ENCODE measurements at regions not wholly inside any gene's neighbourhood (a gene's known extent, or its start where the extent isn't known, plus 50 kb on each side); places are given as distances from the start of the nearest gene placed in this dataset.
A peak's percentile ranks its signal among the peaks of the same experiment; 100 is the strongest.

GRCh38 chr17:13337864-13338371 is 263.8 kb downstream of the HS3ST3A1 start:
- H3K56ac ChIP-seq (replicated peaks; ENCODE audit: insufficient read length, low read depth, low read length), result no peak overlapping the region
- no peak overlapping the region for H2BK20ac ChIP-seq (ENCODE audit: low read length)
- TF ChIP-seq, protein P1, sequence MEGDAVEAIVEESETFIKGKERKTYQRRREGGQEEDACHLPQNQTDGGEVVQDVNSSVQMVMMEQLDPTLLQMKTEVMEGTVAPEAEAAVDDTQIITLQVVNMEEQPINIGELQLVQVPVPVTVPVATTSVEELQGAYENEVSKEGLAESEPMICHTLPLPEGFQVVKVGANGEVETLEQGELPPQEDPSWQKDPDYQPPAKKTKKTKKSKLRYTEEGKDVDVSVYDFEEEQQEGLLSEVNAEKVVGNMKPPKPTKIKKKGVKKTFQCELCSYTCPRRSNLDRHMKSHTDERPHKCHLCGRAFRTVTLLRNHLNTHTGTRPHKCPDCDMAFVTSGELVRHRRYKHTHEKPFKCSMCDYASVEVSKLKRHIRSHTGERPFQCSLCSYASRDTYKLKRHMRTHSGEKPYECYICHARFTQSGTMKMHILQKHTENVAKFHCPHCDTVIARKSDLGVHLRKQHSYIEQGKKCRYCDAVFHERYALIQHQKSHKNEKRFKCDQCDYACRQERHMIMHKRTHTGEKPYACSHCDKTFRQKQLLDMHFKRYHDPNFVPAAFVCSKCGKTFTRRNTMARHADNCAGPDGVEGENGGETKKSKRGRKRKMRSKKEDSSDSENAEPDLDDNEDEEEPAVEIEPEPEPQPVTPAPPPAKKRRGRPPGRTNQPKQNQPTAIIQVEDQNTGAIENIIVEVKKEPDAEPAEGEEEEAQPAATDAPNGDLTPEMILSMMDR (IDR thresholded peaks at IDR 0.05; ENCODE audit: control extremely low read depth in 1 of 3, insufficient read depth in 1 of 3, low read depth in 1 of 3, low read length in 3 of 3), result peak in 2 of 3 experiments; percentile 56 to 66; a peak in 3 of 4 replicates
- TF ChIP-seq JUND (IDR thresholded peaks at IDR 0.05; ENCODE audit: low read length) (no peak), SIN3A (conservative IDR thresholded peaks at IDR 0.05 in 1 of 2, IDR thresholded peaks at IDR 0.05 in 1 of 2; ENCODE audit: low read depth in 1 of 2, low read length in 2 of 2) (no peak), RAD21 (IDR thresholded peaks at IDR 0.05 in 1 of 2, conservative IDR thresholded peaks at IDR 0.05 in 1 of 2; ENCODE audit: low read depth in 2 of 2, low read length in 2 of 2) (peak; percentile 80 to 85), SAP30 (IDR thresholded peaks at IDR 0.05; ENCODE audit: insufficient read depth, insufficient replicate concordance, low read length) (no peak), RBBP5 (IDR thresholded peaks at IDR 0.05; ENCODE audit: borderline replicate concordance, low read depth, low read length) (no peak)
- no peaks in the 10 kb centered on the region for H3K79me1 ChIP-seq (ENCODE audit: low read depth, low read length)
- DNase-seq (ENCODE audit: low read depth in 1 of 2, low spot score in 2 of 2) (no peak), FAIRE-seq (peak; percentile 83)
- no peaks in the 10 kb centered on the region for H4K20me1 ChIP-seq (replicated peaks in 1 of 2; ENCODE audit: control insufficient read depth in 1 of 2, insufficient read depth in 2 of 2, low read length in 2 of 2)
- peaks cover 2% of the 10 kb centered on the region; the same call in 1 of the 2 replicates for H3K23me2 ChIP-seq (ENCODE audit: low read depth, low read length)
- H2BK120ac ChIP-seq (replicated peaks; ENCODE audit: low read depth, low read length), result no peak overlapping the region
- peaks cover 0 to 2% (median 0%) of the 10 kb centered on the region in 4 experiments; a peak in 2 of 7 replicates for H3K27me3 ChIP-seq (replicated peaks in 1 of 4; ENCODE audit: control insufficient read depth in 3 of 4, extremely low read depth in 1 of 4, insufficient read depth in 3 of 4, low read length in 3 of 4)
- no peaks in the 10 kb centered on the region for H3K79me2 ChIP-seq (ENCODE audit: control insufficient read depth in 1 of 2, insufficient read depth in 2 of 2, low read length in 2 of 2)
- CTCF ChIA-PET (ENCODE audit: partially characterized antibody), result interaction anchor here (0.6 to 1.7 kb wide), 13 partner anchors 8 to 1634 kb away, joined by 3 to 9 read pairs (median 4); no protein-coding TSS in a partner anchor
- H4K91ac ChIP-seq (replicated peaks; ENCODE audit: insufficient read length, low read length), result no peak overlapping the region
- peak overlapping the region in 1 of 4 experiments; percentile 44; a peak in 1 of 8 replicates for H3K4me3 ChIP-seq (ENCODE audit: extremely low read depth in 1 of 4, insufficient read depth in 2 of 4, low read depth in 3 of 4, low read length in 4 of 4)
- H4K8ac ChIP-seq (ENCODE audit: extremely low read depth, insufficient read depth, low read length), result no peak overlapping the region
- no peaks in the 10 kb centered on the region for H3K9me3 ChIP-seq (ENCODE audit: insufficient read depth in 2 of 2, low read depth in 1 of 2, low read length in 1 of 2)
- H3K14ac ChIP-seq (ENCODE audit: insufficient read length), result no peak overlapping the region
- H3K23ac ChIP-seq (ENCODE audit: insufficient read length), result no peak overlapping the region
- 34% methylated on average over 12 of the region's 12 CpGs; no CpG with 5 or more reads in 1 of the 2 experiments for WGBS, 2 experiments (ENCODE audit: extremely low coverage in 1 of 2, insufficient coverage in 1 of 2, insufficient read length in 1 of 2, insufficient replicate concordance in 2 of 2, low coverage in 1 of 2, low lambda C conversion rate in 2 of 2, missing lambda C conversion rate in 1 of 2)
- no peak overlapping the region for H3K18ac ChIP-seq (ENCODE audit: extremely low read depth, low read length)
- H3K4me1 ChIP-seq (replicated peaks in 1 of 4; ENCODE audit: control insufficient read depth in 3 of 4, insufficient read depth in 4 of 4, low read length in 3 of 4), result peaks cover 0 to 8% (median 3%) of the 10 kb centered on the region in 4 experiments; a peak in 2 of 7 replicates
- no peak overlapping the region for H2BK5ac ChIP-seq (ENCODE audit: low read depth, low read length)
- no peak overlapping the region for H3K27ac ChIP-seq (ENCODE audit: low read depth, low read length)
- POLR2A ChIA-PET (ENCODE audit: partially characterized antibody), result no interaction called here
- H3K4me2 ChIP-seq (ENCODE audit: insufficient read depth in 1 of 2, low read depth in 2 of 2, low read length in 2 of 2), result peak overlapping the region; percentile 33; a peak in 3 of 4 replicates
- no peak overlapping the region for H2AK5ac ChIP-seq (ENCODE audit: low read depth, low read length)
- no peak overlapping the region for H4K5ac ChIP-seq (ENCODE audit: insufficient read length, low read depth, low read length)
- peak overlapping the region in 1 of 4 experiments; percentile 8; a peak in 1 of 7 replicates for H3K9ac ChIP-seq (replicated peaks in 1 of 4; ENCODE audit: extremely low read depth in 1 of 4, low read depth in 3 of 4, low read length in 3 of 4)
- no peaks in the 10 kb centered on the region for H3K36me3 ChIP-seq (ENCODE audit: control insufficient read depth in 2 of 4, insufficient read depth in 4 of 4, low read length in 3 of 4)
- no peak overlapping the region for H2AFZ ChIP-seq (ENCODE audit: low read length)
- no peak overlapping the region for H3K4ac ChIP-seq (replicated peaks; ENCODE audit: insufficient read length, low read depth, low read length)
- H2BK15ac ChIP-seq (ENCODE audit: low read length), result no peak overlapping the region
- H2BK12ac ChIP-seq (ENCODE audit: low read depth, low read length), result no peak overlapping the region
